HG03175 (cell line): ENCODE measurements at regions not wholly inside any gene's neighbourhood (a gene's known extent, or its start where the extent isn't known, plus 50 kb on each side); places are given as distances from the start of the nearest gene placed in this dataset.
"Not testable (repeated sequence)": the region's sequence is repeated elsewhere in the genome, so short reads cannot be mapped to it uniquely, and the experiment has no call there.

Source experiments
- ATAC-seq: cut with Tn5 transposase; IDR thresholded peaks from one replicate; pipeline ENCODE4 v1.9.1; 2021; ENCODE audit warnings: mild to moderate bottlenecking, moderate library complexity; ENCODE audit not compliant: unreplicated experiment

DNA sequence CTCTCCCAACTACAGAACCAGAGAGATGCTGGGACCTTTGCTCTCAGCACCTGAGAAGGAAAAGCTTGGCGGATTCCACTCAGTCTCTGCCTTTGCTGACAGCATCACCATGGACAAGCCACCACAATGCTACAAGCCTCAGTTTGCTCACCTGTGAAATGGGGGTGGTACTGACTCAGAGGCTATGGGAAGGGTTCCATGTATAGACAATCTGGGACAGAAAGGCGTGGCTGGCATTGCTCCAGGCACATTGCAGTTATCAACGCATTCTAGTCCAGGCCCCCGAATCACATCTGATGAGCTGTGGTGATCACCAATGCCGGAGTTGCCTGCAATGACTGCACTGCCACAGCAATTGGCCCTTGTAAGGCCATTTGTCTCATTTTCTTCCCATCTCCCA lies 72.6 kb downstream of the ISX start:
- ATAC-seq: no peak

DNA sequence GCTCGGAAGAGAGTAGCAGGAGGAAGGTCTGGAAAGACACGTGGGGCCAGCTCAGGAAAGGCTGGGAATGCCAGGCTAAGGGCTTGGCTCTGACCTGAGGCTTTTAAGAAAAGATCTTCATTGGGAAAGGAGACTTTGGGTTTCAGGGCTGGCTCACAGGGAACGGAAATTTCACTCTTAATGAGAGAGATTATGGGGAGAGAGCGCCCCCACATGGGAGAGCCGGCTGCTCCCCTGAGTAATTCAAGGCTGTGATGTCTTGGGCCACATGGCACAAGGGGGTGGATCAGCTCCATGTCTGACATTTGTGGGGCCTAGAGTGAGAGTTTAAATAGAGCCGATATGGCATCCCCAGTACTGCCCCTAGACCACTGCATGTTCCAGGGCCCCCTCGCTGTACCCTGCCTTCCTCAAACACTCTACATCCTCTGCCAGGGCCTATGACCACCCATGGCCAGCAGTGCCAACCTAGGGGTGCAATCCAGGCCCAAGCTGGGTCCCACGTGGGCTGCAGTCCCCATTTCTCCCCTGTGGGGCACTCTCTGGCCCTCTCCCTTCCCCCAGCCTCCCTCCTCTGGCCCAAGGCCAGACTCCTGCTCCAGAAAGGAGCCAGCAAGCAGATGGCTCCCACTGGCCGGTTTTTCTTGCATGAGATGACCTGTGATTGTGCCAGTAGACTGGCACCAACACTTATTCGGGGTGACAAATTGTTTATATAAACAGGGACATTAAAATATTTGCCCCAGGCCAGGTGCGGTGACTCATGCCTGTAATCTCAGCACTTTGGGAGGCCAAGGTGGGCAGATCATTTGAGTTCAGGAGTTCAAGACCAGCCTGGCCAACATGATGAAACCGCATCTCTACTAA lies 75.2 kb downstream of the ISX start:
- ATAC-seq: no peak

DNA sequence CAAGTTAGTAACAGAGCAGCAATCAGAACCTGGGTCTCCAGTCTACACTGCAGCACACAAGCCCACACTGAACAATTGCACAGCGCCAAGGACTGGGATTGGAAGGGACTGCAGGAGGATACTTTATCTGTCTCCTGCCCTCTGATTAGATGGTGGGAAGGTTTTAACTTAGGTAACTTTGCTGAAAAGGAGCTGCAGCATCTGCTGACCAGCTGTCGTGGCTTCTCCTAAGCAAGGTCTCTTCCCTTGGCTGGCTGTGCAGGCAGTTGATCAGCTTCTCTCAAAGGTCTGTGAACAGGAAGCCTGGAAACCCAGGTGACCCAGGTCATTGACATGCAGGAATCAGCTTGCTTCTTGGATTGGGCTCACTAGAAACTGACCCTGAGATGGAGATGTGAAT lies 82.4 kb downstream of the ISX start:
- no peak for ATAC-seq

DNA sequence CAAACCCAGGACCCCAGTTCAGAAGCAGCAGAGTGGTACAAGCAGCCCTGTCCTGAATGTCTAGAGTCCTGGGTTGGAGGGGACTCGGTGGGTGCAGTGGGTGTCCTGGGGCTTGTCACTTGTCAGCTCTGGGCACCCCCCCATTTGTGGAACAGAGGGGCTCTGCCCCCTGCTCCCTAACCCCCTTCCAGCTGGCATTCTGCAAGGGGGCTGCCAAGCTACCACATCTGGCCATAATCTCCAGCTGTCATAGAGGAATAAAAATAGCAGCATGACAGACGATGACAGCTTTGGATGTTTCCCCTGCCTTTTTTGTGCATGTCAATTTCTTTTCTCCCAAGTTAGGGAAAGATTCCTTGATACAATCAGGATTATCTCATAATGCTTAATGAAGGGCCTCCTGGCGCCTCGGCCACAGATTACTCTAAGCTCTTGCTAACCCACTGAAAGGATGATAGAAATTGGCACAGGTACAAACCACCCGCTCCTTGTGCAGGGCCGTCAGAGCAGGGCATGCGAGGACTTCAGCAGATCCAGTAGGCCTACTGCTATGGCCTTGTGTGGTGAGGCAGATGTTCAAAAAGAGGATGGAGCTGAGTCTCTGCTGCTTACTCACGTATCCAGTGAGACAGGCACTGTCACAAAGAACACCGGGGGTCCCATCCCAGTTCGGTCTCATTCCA lies 83.0 kb downstream of the ISX start:
- ATAC-seq: no peak

DNA sequence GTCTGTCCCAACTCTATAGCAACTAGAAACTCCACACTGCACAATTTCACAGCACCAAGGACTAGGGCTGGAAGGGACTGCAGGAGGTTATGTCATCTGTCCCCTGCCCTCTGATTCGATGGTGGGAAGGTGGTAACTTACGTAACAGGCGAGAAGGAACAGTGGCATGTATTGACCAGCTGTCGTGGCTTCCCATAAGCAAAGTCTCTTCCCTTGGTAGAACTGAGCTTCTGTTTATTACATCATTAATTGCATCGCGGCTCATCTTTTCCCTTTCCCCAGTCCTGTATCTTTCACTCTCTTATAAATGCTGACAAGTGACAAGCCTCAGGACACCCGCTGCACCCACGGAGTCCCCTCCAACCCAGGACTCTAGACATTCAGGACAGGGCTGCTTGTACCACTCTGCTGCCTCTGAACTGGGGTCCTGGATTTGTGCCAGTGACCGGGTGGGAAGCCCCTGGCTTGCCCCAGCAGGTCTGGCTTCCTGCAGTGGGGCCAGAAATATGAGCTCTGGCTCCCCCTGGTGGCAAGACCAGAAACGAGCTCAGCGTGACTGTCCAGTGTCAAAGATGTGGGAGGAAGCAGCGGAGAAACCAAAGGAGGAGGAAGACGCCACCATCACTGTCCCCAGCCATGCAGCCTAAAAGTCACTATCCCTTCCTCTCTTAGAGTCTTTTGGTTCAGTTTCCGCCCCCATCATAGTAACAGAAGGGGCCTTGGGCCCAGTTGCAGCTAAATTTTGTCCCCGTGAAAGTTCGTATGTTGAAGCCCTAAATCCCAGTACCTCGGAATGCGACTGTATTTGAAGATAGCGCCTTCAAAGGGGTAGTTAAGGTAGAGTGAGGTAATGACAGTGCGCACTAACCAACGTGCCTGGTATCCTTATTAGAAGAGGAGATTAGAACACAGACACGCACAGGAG lies 84.5 kb downstream of the ISX start:
- ATAC-seq: peak; percentile 53

DNA sequence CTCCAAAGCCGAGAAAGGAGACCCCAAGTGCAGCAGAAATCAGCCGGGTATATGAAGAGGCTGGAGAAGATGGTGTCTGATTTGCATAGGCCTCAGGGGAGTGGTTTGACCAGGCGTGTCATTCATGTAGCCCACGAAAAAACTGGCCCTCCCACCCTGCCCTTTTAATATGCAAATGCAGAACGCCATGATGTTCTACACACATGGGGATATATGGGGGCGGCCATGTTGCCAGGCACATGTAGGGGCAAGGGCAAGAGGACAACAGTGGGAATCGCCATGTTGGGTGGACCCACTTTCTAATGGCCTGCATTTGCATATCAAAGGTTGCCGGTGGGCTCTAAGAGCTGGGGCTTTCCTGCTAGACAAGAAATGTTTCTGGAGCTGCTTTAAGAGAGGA lies 86.4 kb downstream of the ISX start:
- no peak for ATAC-seq

DNA sequence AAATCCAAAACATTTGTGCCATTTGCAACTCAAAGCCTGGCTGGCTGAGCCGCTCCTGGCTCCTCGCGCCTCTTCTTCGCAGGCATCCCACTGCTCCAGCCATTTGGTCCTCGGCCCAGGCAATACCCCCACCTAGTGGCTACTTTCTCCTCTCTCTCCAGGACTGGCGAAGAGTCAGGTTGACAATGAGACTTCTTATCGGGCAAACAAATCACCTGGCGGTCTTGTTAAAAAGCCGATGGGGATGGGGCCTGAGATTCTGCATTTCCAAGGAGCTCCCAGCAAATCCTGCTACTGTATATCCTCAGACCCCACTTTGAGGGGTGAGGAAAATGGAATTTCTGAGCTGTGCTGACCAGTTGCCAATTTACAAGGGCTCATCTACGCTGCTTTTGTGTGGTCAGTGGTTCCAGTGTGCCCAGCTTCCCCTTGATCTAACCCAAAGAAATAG lies 89.0 kb downstream of the ISX start:
- ATAC-seq: no peak

DNA sequence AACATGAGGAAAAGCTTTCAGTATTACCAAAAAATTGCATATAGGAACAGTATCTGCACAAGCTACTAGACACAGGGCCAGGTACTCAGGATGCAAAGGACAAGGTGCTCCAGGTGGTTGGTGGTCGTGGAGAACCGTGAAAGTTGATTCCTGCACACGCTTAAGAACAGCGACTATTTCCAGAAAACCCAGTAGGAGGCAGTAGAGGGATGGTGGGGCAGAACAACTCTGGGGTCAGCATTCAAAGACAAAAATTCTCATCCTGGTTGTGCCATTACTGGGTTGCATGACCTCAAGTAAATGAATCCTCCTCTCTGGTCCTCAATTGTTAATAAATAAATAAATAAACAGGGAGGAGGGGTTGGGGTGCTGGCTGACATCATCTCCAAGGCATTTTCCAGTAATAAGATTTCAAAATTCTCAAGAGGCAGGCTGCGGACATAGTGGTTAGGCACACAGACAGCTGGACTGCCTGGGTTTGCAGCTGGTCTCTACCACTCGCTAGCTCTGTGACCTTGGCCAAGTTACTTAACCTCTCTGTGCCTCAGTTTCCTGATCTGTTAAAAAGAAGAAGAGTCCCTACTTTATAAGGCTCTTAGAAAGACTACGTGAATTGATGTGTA lies 89.6 kb downstream of the ISX start:
- ATAC-seq: no peak

DNA sequence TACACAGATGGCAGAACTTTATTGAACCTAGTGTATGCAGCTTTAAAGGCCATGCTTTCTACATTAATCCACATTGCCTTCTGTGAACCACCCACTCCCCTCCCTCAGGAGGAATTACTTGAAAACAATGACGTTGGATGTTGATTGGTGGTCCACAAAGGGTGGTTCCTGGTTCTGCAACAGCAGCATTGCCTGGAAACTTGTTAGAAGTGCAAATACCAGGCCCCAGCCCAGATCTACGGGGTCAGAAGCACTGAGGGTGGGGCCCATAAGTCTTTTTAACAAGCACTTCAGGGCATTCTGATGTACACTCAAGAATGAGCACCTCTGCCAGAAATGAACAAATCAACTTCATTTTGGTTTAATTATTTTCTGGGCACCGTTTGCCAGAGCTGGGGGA lies 91.0 kb downstream of the ISX start:
- no peak for ATAC-seq

DNA sequence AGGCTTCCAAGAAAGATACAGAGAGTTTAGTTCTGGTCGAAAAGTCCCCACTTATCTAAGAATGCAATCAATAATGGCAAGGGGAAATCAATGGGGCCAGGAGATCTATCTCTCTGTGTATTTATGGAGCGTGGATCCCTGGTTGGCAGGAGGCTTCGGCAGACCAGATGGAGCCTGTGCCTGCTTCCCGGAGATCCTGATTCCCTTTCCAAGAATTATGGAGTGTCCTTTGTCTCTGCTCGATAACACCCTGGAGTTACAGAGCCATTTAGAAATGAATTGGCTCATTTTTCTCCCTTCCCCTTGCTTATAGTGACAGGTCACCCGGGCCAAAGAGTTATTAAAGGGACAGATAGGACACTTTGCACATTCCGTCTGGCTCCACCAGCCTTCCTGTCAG lies 92.4 kb downstream of the ISX start:
- ATAC-seq: no peak

DNA sequence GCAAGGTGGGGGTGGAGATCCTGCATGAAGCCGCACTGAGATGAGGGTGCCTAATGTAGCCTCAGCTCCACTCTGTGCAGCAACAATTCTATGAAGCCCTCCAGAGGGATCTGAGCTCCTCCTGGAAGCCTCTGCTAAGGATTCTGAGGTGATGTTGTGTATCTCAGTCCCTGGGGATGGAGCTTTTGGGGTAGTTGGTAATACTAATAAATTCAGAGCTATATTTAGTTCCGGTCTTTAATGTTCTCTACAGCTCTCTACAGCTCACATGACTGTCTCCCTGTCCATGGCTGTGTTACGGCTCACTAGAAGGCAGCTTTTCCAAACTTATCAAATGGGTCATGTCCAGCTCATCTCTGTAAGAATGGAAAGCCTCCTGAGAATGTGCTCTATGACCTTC lies 93.4 kb downstream of the ISX start:
- ATAC-seq: no peak

DNA sequence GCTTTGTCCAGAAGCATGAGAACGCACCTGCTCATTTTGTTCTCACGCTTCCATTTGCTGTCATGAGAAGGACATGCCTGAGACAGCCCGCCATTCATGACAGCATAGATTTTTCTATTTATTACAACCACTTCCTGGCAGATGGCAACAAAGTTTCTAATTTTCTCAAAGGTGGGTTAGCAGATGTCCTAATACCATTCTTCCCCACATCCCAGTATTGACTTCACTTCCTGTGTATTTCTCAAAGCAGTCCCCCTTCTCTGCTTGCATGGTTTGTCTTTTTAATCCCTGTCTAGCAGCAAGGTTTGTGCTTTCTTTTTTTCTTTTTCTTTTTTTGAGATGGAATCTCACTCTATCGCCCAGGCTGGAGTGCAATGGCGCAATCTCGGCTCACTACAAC lies 94.3 kb downstream of the ISX start:
- ATAC-seq: no peak

DNA sequence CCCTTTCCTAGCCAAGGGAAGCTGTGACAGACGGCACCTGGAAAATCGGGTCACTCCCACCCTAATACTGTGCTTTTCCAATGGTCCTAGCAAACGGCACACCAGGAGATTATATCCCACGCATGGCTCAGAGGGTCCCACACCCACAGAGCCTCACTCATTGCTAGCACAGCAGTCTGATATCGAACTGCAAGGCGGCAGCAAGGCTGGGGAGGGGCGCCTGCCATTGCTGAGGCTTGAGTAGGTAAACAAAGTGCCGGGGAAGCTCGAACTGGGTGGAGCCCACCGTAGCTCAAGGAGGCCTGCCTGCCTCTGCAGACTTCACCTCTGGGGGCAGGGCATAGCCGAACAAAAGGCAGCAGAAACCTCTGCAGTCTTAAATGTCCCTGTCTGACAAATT lies 91.4 kb upstream of the HMGXB4 start:
- ATAC-seq: not testable (repeated sequence)

DNA sequence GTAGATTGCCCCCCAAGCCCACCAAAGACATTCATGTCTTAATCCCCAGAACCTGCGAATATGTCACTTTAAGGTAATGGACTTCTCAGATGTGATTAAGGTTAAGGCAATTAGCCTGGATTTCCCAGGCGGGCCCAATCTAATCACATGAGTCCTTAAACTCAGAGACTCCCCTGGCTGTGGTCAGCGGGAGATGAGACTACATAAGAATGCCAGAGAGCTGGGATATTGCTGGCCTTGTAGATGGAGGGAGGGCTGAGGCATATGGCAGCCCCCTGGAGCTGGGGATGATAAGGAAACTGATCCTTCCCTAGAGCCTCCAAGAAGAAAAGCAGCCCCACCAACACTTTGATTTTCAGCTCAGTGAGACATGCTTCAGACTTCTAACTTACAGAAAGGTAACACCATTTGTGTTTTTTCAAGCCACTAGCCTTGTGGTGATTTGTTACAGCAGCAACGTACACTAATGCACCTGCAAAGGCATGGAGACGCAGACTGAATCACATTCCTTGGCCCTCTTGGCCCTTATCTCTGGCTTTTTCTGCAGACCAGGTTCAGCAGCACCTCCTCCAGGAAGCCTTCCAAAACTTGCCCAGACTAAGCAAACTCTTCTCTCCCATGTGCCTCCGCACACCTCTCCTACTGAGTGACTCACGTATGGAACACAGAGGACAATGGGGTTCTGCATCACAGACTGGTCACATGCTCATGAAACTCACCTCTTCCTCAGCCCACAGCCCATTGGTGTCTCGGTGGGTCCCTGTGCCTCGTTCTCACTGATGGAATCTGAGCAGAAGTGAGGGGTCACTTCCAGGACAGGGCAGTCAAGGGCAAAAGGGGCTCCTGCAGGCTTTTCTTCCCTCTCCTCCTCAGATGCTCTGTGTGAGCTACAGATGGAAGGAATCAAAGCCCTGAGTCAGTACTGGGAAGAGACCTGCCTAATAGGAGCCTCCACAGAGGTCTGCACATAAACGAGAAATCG lies 86.3 kb upstream of the HMGXB4 start:
- ATAC-seq: no peak

DNA sequence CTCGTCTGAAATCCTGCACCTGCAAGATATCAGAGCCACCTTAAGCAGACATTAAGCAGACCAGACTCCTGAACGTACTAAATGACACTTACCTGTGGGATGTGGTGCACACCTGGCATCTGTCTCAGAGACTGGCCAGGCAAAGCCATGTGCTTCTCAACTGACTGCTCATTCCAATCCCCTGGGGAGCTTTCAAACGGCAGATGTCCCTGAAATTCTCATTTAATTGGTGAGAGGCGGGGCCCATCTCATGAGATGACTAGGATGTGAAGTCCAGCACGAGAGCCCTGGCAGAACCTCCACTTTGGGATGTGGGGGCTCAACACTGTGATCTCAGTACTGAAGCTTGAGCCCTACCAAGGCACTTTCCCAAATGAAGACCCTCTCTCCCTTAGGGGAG lies 84.9 kb upstream of the HMGXB4 start:
- ATAC-seq: no peak

DNA sequence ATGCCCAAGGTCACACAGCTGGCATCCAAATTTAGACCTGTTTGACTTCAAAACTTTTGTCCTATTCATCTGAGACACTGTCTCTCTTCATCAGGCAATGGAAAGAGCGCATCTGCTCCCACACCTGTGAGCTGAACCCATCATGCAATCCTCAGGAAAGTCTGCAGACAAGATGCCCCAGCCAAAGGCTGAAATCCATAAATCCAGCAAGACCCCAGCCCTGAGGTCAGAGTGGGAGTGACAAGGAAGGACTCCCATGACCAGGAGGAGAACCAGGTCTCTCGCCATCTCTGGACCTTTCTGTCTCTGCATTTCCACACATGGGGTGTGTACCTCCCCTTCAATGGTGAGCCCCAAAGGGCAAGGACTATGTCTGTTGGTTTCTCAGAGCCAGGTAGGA lies 83.6 kb upstream of the HMGXB4 start:
- no peak for ATAC-seq

DNA sequence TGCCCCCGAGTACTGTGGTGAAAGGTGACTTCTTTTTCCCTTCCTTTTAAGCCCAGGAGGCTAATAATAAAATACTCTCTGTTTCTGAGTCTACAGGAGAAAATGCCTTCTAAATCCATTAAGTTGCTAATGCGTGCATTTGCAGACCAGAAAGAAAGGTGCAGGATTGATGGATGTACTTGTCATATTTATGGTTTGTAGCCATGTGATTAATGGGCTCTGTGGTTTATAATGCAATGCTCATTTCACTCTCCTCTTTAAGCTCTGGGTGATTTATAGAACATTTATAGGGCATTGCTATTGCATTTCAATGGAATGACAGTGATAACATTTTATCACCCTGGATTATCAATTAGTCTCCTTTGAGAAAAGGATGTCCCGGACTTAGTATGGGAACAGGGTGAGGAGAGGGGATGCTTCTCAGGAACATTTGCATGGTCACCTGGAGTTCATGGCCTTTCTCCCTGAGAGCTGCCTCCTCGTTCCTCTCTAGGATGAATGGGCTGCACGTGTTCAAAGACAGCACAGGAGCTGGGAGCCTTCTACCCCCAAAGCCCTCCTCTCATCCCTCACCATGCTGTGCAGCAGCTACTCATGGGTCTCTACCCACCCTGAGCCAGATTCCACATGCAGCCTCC lies 82.8 kb upstream of the HMGXB4 start:
- ATAC-seq: no peak

DNA sequence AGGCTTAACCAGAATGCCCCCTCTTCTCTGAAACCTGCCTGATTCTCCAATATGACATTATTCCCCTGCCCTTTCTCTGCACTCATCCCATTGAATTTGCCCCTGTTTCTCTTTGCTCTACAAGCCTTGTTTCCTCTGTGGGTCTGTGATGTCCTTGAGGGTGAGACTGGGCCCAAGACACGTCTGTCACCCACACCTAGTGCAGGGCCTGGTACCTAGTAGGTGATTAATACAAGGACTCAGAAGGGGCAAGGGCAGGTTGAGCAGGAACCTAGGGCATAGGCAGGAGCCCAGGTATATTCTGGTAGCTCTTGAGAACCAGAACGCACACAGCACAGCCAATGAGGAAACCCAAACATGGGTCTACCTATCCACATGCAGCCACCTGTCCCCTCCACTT lies 81.9 kb upstream of the HMGXB4 start:
- no peak for ATAC-seq

DNA sequence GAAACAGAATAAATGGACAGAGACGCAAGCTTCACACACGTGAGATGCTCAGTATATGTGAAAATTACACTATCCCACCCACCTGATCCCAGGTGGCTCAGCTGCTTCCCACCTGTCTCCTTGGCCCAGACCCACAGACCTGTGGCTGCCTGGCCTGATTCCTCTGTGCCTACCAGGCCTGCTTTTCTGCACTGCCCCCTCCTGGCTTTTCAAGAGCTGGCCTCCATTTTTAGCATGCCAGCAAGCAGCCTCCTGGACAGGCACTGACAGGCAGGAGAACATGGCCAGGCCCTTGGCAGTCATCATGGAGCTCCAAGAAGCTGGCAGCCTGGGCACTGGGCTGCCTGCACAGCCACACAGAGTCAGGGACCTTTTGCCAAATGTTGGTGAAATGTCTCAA lies 79.5 kb upstream of the HMGXB4 start:
- no peak for ATAC-seq
